Body of pancreas (tissue), 4 donors: ENCODE measurements at regions not wholly inside any gene's neighbourhood (a gene's known extent, or its start where the extent isn't known, plus 50 kb on each side); places are given as distances from the start of the nearest gene placed in this dataset.

Experiments
- ATAC-seq: fragments of 150-250 bp; one replicate; pipeline ENCODE4 v1.9.1; 2016
- DNase-seq, 4 donors: peaks; one replicate each; pipeline ENCODE4 v3.0.0-alpha.2; 2019
- H3K27ac ChIP-seq, 4 donors: fragments of 200-600 bp; sonication (generic); 1 replicate in 3 of 4; 2 replicates in 1 of 4; pipeline versions ENCODE4 v1.5.1 to v1.6.1; 2016 to 2019; ENCODE audit warnings: mild to moderate bottlenecking in 1 of 4, mixed read lengths in 1 of 4, moderate library complexity in 1 of 4
- H3K27me3 ChIP-seq, 2 donors: fragments of 200-600 bp; sonication (generic); one replicate each; pipeline ENCODE4 v1.6.0; 2016; ENCODE audit warnings: mild to moderate bottlenecking in 1 of 2
- H3K36me3 ChIP-seq, 2 donors: fragments of 200-600 bp; sonication (generic); replicated peaks in 1 of 2; 2 replicates each; pipeline ENCODE4 v1.5.1; 2016; ENCODE audit warnings: low read depth in 2 of 2; ENCODE audit not compliant: insufficient read depth in 1 of 2
- H3K4me1 ChIP-seq: fragments of 200-600 bp; sonication (generic); one replicate; pipeline ENCODE4 v1.6.0; 2016
- H3K4me3 ChIP-seq, 2 donors: fragments of 200-600 bp; sonication (generic); 1 replicate in 1 of 2; 2 replicates in 1 of 2; pipeline ENCODE4 v1.5.1; 2016 to 2019
- H3K9me3 ChIP-seq, 3 donors: fragments of 200-600 bp; sonication (generic); 1 replicate in 2 of 3; 2 replicates in 1 of 3; pipeline ENCODE4 v1.5.1; 2016
- CTCF ChIP-seq, 7 experiments: fragments of 450-650 bp in 4 of 7; fragments of 200-600 bp in 3 of 7; sonication (generic) in 3 of 7; IDR thresholded peaks; one replicate each; pipeline ENCODE4 v1.5.1; 2016 to 2019; ENCODE audit warnings: antibody characterized with exemption in 7 of 7
- POLR2A ChIP-seq, 3 donors: fragments of 450-650 bp; IDR thresholded peaks; one replicate each; pipeline ENCODE4 v1.6.1; 2016; ENCODE audit warnings: antibody characterized with exemption in 3 of 3, mild to moderate bottlenecking in 2 of 3
- WGBS, 2 donors: methylation state at CpG; one replicate each; pipeline ENCODE4 v1.1.5; 2017; 5-methylcytosine and 5-hydroxymethylcytosine counted together
- intact Hi-C: fragments of 100-400 bp; cut with DNase I; formaldehyde crosslinking; loops from one replicate; pipeline ENCODE4 v1.15.1; 2023

- Histone ChIP-seq H3K4me3 (no peak overlapping the region), H3K9me3 (no peaks in the 10 kb centered on the region), H3K27me3 (no peaks in the 10 kb centered on the region), H3K4me1 (no peaks in the 10 kb centered on the region), H3K27ac (no peak overlapping the region), H3K36me3 (no peaks in the 10 kb centered on the region)
- TF ChIP-seq POLR2A (IDR thresholded peaks at IDR 0.05), result no peak
- TF ChIP-seq CTCF (IDR thresholded peaks at IDR 0.05), result no peak
- no peak for DNase-seq
- no peak for ATAC-seq
- intact Hi-C loops, result no loop called here
- 63 to 72% methylated on average over 2 of the region's 2 CpGs for WGBS, 2 donors
Measured at GRCh38 chrX:124476562-124476961, 130.2 kb downstream of the SH2D1A start.

- no peak for TF ChIP-seq POLR2A (IDR thresholded peaks at IDR 0.05)
- no peak for TF ChIP-seq CTCF (IDR thresholded peaks at IDR 0.05)
- no peaks in the 10 kb centered on the region for H3K4me1 ChIP-seq
- no peak for DNase-seq
- H3K4me3 ChIP-seq, result no peak overlapping the region
- no peaks in the 10 kb centered on the region for H3K36me3 ChIP-seq
- H3K27ac ChIP-seq, result no peak overlapping the region
- intact Hi-C loops, result no loop called here
- H3K9me3 ChIP-seq, result no peaks in the 10 kb centered on the region
- 78 to 79% methylated on average over 5 of the region's 5 CpGs for WGBS, 2 donors
- no peak for ATAC-seq
- H3K27me3 ChIP-seq, result no peaks in the 10 kb centered on the region
Measured at GRCh38 chrX:124478046-124478445, 131.7 kb downstream of the SH2D1A start.

- H3K9me3 ChIP-seq, result no peaks in the 10 kb centered on the region
- H3K27me3 ChIP-seq, result no peaks in the 10 kb centered on the region
- no peaks in the 10 kb centered on the region for H3K36me3 ChIP-seq
- intact Hi-C loops, result no loop called here
- no peak overlapping the region for H3K27ac ChIP-seq
- H3K4me1 ChIP-seq, result no peaks in the 10 kb centered on the region
- WGBS, 2 donors, result 50 to 68% methylated on average over 4 of the region's 4 CpGs
- no peak for TF ChIP-seq CTCF (IDR thresholded peaks at IDR 0.05)
- TF ChIP-seq POLR2A (IDR thresholded peaks at IDR 0.05), result no peak
- no peak for DNase-seq
- ATAC-seq, result no peak
- H3K4me3 ChIP-seq, result no peak overlapping the region
Measured at GRCh38 chrX:124488412-124489161, 142.2 kb downstream of the SH2D1A start.

- Histone ChIP-seq H3K9me3 (no peaks in the 10 kb centered on the region), H3K27me3 (no peaks in the 10 kb centered on the region), H3K4me1 (no peaks in the 10 kb centered on the region), H3K4me3 (no peak overlapping the region), H3K27ac (no peak overlapping the region), H3K36me3 (no peaks in the 10 kb centered on the region)
- intact Hi-C loops, result no loop called here
- TF ChIP-seq POLR2A (IDR thresholded peaks at IDR 0.05) (no peak), CTCF (IDR thresholded peaks at IDR 0.05) (no peak)
- DNase-seq, result no peak
- no peak for ATAC-seq
Measured at GRCh38 chrX:124493984-124494383, 147.6 kb downstream of the SH2D1A start.

GRCh38 chrX:124497386-124497785, 151.0 kb downstream of the SH2D1A start:
- no peak for TF ChIP-seq CTCF (IDR thresholded peaks at IDR 0.05)
- no peak for TF ChIP-seq POLR2A (IDR thresholded peaks at IDR 0.05)
- intact Hi-C loops, result no loop called here
- WGBS, 2 donors, result 68 to 72% methylated on average over 4 of the region's 4 CpGs

More at GRCh38 chrX:124497386-124497785, 151.0 kb downstream of the SH2D1A start:
- DNase-seq (no peak), ATAC-seq (no peak)
- Histone ChIP-seq H3K36me3 (no peaks in the 10 kb centered on the region), H3K27me3 (no peaks in the 10 kb centered on the region), H3K9me3 (no peaks in the 10 kb centered on the region), H3K27ac (no peak overlapping the region), H3K4me1 (no peaks in the 10 kb centered on the region), H3K4me3 (no peak overlapping the region)
